HepG2 (cell line): ENCODE measurements at regions not wholly inside any gene's neighbourhood (a gene's known extent, or its start where the extent isn't known, plus 50 kb on each side); places are given as distances from the start of the nearest gene placed in this dataset.

ENCODE experiments used
- AHDC1 ChIP-seq: sonication (generic); formaldehyde crosslinking; IDR thresholded peaks from 2 replicates; pipeline ENCODE4 v1.5.1; 2020; ENCODE audit warnings: mild to moderate bottlenecking, missing genetic modification reagents, borderline replicate concordance
- ARNT2 ChIP-seq: sonication (generic); formaldehyde crosslinking; IDR thresholded peaks from 2 replicates; pipeline ENCODE4 v1.8.0; 2022; ENCODE audit warnings: mild to moderate bottlenecking, low read depth, missing genetic modification reagents, moderate library complexity
- CEBPZ ChIP-seq: IDR thresholded peaks from 2 replicates; pipeline ENCODE4 v1.6.1; 2012; ENCODE audit warnings: low read length, improper control_type of control experiment
- ELF4 ChIP-seq: sonication (generic); formaldehyde crosslinking; IDR thresholded peaks from 2 replicates; pipeline ENCODE4 v1.5.0; 2020; ENCODE audit warnings: missing genetic modification reagents, mild to moderate bottlenecking, moderate library complexity, borderline replicate concordance
- NR3C1 ChIP-seq: sonication (generic); formaldehyde crosslinking; IDR thresholded peaks from 2 replicates; pipeline ENCODE4 v1.4.0; 2020; ENCODE audit warnings: missing genetic modification reagents
- SKIL ChIP-seq: sonication (generic); formaldehyde crosslinking; IDR thresholded peaks from 2 replicates; pipeline ENCODE4 v1.8.0; 2022; ENCODE audit warnings: missing genetic modification reagents, mild to moderate bottlenecking, moderate library complexity, borderline replicate concordance
- ZBTB4 ChIP-seq: sonication (generic); formaldehyde crosslinking; IDR thresholded peaks from 2 replicates; pipeline ENCODE4 v1.4.0; 2020; ENCODE audit warnings: missing genetic modification reagents, mild to moderate bottlenecking, borderline replicate concordance
- ZMYM3 ChIP-seq: sonication (generic); formaldehyde crosslinking; IDR thresholded peaks from 2 replicates; pipeline ENCODE4 v1.5.1; 2020; ENCODE audit warnings: mild to moderate bottlenecking, missing genetic modification reagents
- ZNF234 ChIP-seq: sonication (generic); formaldehyde crosslinking; conservative IDR thresholded peaks from 2 replicates; pipeline ENCODE4 v1.5.1; 2020; ENCODE audit warnings: mild to moderate bottlenecking, missing genetic modification reagents
- ZNF296 ChIP-seq: sonication (generic); formaldehyde crosslinking; conservative IDR thresholded peaks from 2 replicates; pipeline ENCODE4 v1.5.0; 2020; ENCODE audit warnings: mild to moderate bottlenecking, missing genetic modification reagents
- ZNF740 ChIP-seq: sonication (generic); formaldehyde crosslinking; IDR thresholded peaks from 2 replicates; pipeline ENCODE4 v1.4.0; 2020; ENCODE audit warnings: missing genetic modification reagents
- ZNF800 ChIP-seq: sonication (generic); formaldehyde crosslinking; IDR thresholded peaks from 2 replicates; pipeline ENCODE4 v1.4.0; 2020; ENCODE audit warnings: missing genetic modification reagents

- no peak for TF ChIP-seq ZNF800
- TF ChIP-seq ZMYM3 (CRISPR knock-in tag): no peak
- no peak for TF ChIP-seq SKIL
- no peak for TF ChIP-seq ZNF740 (CRISPR knock-in tag)
- TF ChIP-seq ZBTB4 (CRISPR knock-in tag): no peak
- no peak for TF ChIP-seq ZNF296 (CRISPR knock-in tag)
- TF ChIP-seq AHDC1: peak; percentile 97
- TF ChIP-seq ELF4: no peak
- TF ChIP-seq ZNF234 (CRISPR knock-in tag): no peak
- no peak for TF ChIP-seq ARNT2 (CRISPR knock-in tag)
- no peak for TF ChIP-seq NR3C1 (CRISPR knock-in tag)
- TF ChIP-seq CEBPZ: no peak
Observed at GRCh38 chrY:16101815-16102214, 1577.5 kb downstream of the NLGN4Y start (continued).
